Panc1 (cell line): ENCODE measurements at regions not wholly inside any gene's neighbourhood (a gene's known extent, or its start where the extent isn't known, plus 50 kb on each side); places are given as distances from the start of the nearest gene placed in this dataset.

Source experiments
- POLR2AphosphoS5 ChIP-seq: IDR thresholded peaks from 2 replicates; pipeline ENCODE4 v1.6.1; 2012; ENCODE audit warnings: mild to moderate bottlenecking, low read depth, low read length, moderate library complexity
- TF ChIP-seq, protein P1 (sequence below): fragments of 450-650 bp; IDR thresholded peaks from 2 replicates; pipeline ENCODE4 v1.5.1; 2017; ENCODE audit warnings: mild to moderate bottlenecking
- TF ChIP-seq, protein P2 (sequence below), 2 experiments: IDR thresholded peaks; 2 replicates each; pipeline ENCODE4 v1.6.1; 2011 to 2012; ENCODE audit warnings: low read depth in 2 of 2, control low read depth in 1 of 2, low read length in 1 of 2, mild to moderate bottlenecking in 1 of 2, moderate library complexity in 1 of 2; ENCODE audit not compliant: insufficient read depth in 1 of 2

DNA sequence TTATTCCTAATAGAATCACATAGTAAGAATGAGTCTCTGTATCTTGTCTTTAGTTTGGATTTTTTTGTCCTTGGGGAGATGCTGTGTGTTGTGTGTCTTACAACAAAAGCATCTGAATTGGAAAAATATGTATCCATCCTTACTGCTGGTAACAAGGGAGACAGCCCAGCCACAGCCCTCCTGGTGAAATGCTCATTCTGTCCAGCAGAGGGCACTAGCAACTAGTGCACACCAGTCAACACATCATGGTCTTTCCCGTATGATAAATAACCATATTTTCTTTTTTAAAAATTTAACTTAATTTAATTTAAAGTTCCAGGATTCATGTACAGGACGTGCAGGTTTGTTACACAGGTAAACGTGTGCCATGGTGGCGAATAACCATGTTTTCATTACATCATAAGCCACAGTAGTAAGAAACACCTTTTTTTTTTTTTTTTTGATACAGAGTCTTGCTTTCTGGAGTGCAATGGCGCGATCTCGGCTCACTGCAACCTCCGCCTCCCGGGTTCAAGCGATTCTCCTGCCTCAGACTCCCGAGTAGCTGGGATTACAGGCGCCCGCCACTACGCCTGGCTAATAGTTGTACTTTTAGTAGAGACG, 245.1 kb downstream of the PTBP2 start:
- TF ChIP-seq, protein P1, sequence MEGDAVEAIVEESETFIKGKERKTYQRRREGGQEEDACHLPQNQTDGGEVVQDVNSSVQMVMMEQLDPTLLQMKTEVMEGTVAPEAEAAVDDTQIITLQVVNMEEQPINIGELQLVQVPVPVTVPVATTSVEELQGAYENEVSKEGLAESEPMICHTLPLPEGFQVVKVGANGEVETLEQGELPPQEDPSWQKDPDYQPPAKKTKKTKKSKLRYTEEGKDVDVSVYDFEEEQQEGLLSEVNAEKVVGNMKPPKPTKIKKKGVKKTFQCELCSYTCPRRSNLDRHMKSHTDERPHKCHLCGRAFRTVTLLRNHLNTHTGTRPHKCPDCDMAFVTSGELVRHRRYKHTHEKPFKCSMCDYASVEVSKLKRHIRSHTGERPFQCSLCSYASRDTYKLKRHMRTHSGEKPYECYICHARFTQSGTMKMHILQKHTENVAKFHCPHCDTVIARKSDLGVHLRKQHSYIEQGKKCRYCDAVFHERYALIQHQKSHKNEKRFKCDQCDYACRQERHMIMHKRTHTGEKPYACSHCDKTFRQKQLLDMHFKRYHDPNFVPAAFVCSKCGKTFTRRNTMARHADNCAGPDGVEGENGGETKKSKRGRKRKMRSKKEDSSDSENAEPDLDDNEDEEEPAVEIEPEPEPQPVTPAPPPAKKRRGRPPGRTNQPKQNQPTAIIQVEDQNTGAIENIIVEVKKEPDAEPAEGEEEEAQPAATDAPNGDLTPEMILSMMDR, result peak; percentile 86
- TF ChIP-seq POLR2AphosphoS5, result no peak
- TF ChIP-seq, protein P2, sequence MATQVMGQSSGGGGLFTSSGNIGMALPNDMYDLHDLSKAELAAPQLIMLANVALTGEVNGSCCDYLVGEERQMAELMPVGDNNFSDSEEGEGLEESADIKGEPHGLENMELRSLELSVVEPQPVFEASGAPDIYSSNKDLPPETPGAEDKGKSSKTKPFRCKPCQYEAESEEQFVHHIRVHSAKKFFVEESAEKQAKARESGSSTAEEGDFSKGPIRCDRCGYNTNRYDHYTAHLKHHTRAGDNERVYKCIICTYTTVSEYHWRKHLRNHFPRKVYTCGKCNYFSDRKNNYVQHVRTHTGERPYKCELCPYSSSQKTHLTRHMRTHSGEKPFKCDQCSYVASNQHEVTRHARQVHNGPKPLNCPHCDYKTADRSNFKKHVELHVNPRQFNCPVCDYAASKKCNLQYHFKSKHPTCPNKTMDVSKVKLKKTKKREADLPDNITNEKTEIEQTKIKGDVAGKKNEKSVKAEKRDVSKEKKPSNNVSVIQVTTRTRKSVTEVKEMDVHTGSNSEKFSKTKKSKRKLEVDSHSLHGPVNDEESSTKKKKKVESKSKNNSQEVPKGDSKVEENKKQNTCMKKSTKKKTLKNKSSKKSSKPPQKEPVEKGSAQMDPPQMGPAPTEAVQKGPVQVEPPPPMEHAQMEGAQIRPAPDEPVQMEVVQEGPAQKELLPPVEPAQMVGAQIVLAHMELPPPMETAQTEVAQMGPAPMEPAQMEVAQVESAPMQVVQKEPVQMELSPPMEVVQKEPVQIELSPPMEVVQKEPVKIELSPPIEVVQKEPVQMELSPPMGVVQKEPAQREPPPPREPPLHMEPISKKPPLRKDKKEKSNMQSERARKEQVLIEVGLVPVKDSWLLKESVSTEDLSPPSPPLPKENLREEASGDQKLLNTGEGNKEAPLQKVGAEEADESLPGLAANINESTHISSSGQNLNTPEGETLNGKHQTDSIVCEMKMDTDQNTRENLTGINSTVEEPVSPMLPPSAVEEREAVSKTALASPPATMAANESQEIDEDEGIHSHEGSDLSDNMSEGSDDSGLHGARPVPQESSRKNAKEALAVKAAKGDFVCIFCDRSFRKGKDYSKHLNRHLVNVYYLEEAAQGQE (IDR thresholded peaks at IDR 0.05; ENCODE audit: insufficient read depth in 1 of 2, low read depth in 2 of 2, low read length in 1 of 2), result no peak
